ENCODE measurements at regions not wholly inside any gene's neighbourhood (a gene's known extent, or its start where the extent isn't known, plus 50 kb on each side); places are given as distances from the start of the nearest gene placed in this dataset.

GRCh38 chr14:76939015-76939742 lies 89.3 kb downstream of the IRF2BPL start:
- Histone ChIP-seq H3K4me1 (peaks cover 2 to 37% (median 24%) of the 10 kb centered on the region in 12 donors), H3K27me3 (no peaks in the 10 kb centered on the region), H3K27ac (no peak overlapping the region), H3K9me3 (no peaks in the 10 kb centered on the region), H3K4me3 (no peak overlapping the region), H3K36me3 (no peaks in the 10 kb centered on the region)
- intact Hi-C loops (cut with DNase I): loop anchor here in 1 of 10 donors (1.0 kb wide), 1 partner anchor 8 kb away; no protein-coding TSS in a partner anchor
- TF ChIP-seq CTCF (IDR thresholded peaks at IDR 0.05) (no peak), POLR2A (IDR thresholded peaks at IDR 0.05) (no peak)
- DNase-seq: no peak
- 82 to 87% (median 85%) methylated on average over 10 of the region's 10 CpGs for WGBS, 4 donors
- no peak for ATAC-seq

- TF ChIP-seq CTCF (IDR thresholded peaks at IDR 0.05) (no peak), POLR2A (IDR thresholded peaks at IDR 0.05) (no peak)
- ATAC-seq (peak; percentile 16 to 70 (median 44)), DNase-seq (no peak)
- Histone ChIP-seq H3K9me3 (no peaks in the 10 kb centered on the region), H3K27me3 (no peaks in the 10 kb centered on the region), H3K36me3 (no peaks in the 10 kb centered on the region), H3K4me3 (no peak overlapping the region), H3K4me1 (peaks cover 2 to 37% (median 24%) of the 10 kb centered on the region in 12 donors), H3K27ac (peak overlapping the region in 11 of 12 donors; percentile 20 to 80 (median 49))
- WGBS, 4 donors: 61 to 81% (median 71%) methylated on average over 3 of the region's 3 CpGs
- intact Hi-C loops (cut with DNase I): no loop called here
Measured at GRCh38 chr14:76938092-76938500, 90.4 kb downstream of the IRF2BPL start.

- ATAC-seq: peak; percentile 84 to 91 (median 89)
- Histone ChIP-seq H3K9me3 (no peaks in the 10 kb centered on the region), H3K27ac (peak overlapping the region in 10 of 12 donors; percentile 20 to 80 (median 56)), H3K4me3 (no peak overlapping the region), H3K27me3 (no peaks in the 10 kb centered on the region), H3K36me3 (no peaks in the 10 kb centered on the region), H3K4me1 (peaks cover 2 to 37% (median 24%) of the 10 kb centered on the region in 12 donors)
- no peak for TF ChIP-seq CTCF (IDR thresholded peaks at IDR 0.05)
- no peak for TF ChIP-seq POLR2A (IDR thresholded peaks at IDR 0.05)
- DNase-seq: peak; percentile 66 to 91 (median 71)
- intact Hi-C loops (cut with DNase I): no loop called here
- WGBS, 4 donors: 34 to 53% (median 51%) methylated on average over 15 of the region's 15 CpGs
Measured at GRCh38 chr14:76937181-76938091, 91.1 kb downstream of the IRF2BPL start.

GRCh38 chr14:76936483-76936882 lies 92.0 kb downstream of the IRF2BPL start:
- TF ChIP-seq POLR2A (IDR thresholded peaks at IDR 0.05) (no peak), CTCF (IDR thresholded peaks at IDR 0.05) (no peak)
- Histone ChIP-seq H3K27ac (peak overlapping the region in 5 of 12 donors; percentile 1 to 63 (median 23)), H3K27me3 (no peaks in the 10 kb centered on the region), H3K4me1 (peaks cover 2 to 37% (median 24%) of the 10 kb centered on the region in 12 donors), H3K4me3 (no peak overlapping the region), H3K9me3 (no peaks in the 10 kb centered on the region), H3K36me3 (no peaks in the 10 kb centered on the region)
- ATAC-seq (peak in 3 of 4 donors; percentile 10 to 49 (median 22)), DNase-seq (peak in 3 of 5 donors; percentile 69 to 74 (median 70))
- WGBS, 4 donors: 65 to 75% (median 72%) methylated on average over 7 of the region's 7 CpGs
- intact Hi-C loops (cut with DNase I): no loop called here

All from heart left ventricle (tissue), 16 donors.